Endothelial cell of umbilical vein (primary cell): ENCODE measurements at regions not wholly inside any gene's neighbourhood (a gene's known extent, or its start where the extent isn't known, plus 50 kb on each side); places are given as distances from the start of the nearest gene placed in this dataset.

ENCODE experiments used
- BruUV-seq: library from RNA; stranded (reverse); fragments of 400-500 nt; replicated peaks from 2 replicates; lab custom pipeline; 2021; lab: Mats Ljungman, UMichigan
- CTCF ChIA-PET: fragments of 300-600, 350-600 bp; sonication (Branson Sonifier 250); formaldehyde crosslinking; loops from one replicate; lab custom pipeline; 2021; ENCODE audit warnings: antibody characterized with exemption, inconsistent platforms; lab: Charles Lee
- POLR2A ChIA-PET: fragments of 300-600, 350-600 bp; sonication (Branson Sonifier 250); formaldehyde crosslinking; loops from one replicate; lab custom pipeline; 2021; ENCODE audit warnings: antibody characterized with exemption, inconsistent platforms; lab: Charles Lee
- DNase-seq: peaks from one replicate; pipeline ENCODE4 v3.0.0-alpha.2; 2011; ENCODE audit warnings: low read depth, low spot score
- FAIRE-seq: peaks from 2 replicates; lab custom pipeline; 2011; peaks lifted over from hg19 to GRCh38; lab: Jason Lieb, UNC
- H2AFZ ChIP-seq: 2 replicates; pipeline ENCODE4 v1.6.0; 2012; ENCODE audit warnings: low read depth, low read length, control low read depth, inconsistent platforms
- H3K27ac ChIP-seq: 2 replicates; pipeline ENCODE4 v1.5.1; 2011; ENCODE audit warnings: low read depth, mild to moderate bottlenecking, control low read depth, low read length, moderate library complexity; ENCODE audit not compliant: insufficient read depth
- H3K27me3 ChIP-seq, 2 experiments: 2 replicates each; pipeline versions ENCODE4 v1.6.0 to v1.6.1; 2011; ENCODE audit warnings: low read length in 2 of 2, mixed read lengths in 1 of 2; ENCODE audit not compliant: control insufficient read depth in 2 of 2, insufficient read depth in 2 of 2
- H3K36me3 ChIP-seq, 2 experiments: 2 replicates in 1 of 2; 3 replicates in 1 of 2; pipeline ENCODE4 v1.5.1; 2011; ENCODE audit warnings: low read length in 2 of 2, mild to moderate bottlenecking in 1 of 2, moderate library complexity in 1 of 2; ENCODE audit not compliant: control insufficient read depth in 2 of 2, insufficient read depth in 2 of 2; ENCODE audit errors: extremely low read depth in 1 of 2
- H3K4me1 ChIP-seq: 3 replicates; pipeline ENCODE4 v1.5.1; 2011; ENCODE audit warnings: mild to moderate bottlenecking, low read length; ENCODE audit not compliant: control insufficient read depth, insufficient read depth; ENCODE audit errors: extremely low read depth
- H3K4me2 ChIP-seq: 2 replicates; pipeline ENCODE4 v1.6.1; 2011; ENCODE audit warnings: low read length, control low read depth, mixed read lengths; ENCODE audit not compliant: insufficient read depth
- H3K4me3 ChIP-seq, 3 experiments: fragments of 200-600 bp in 1 of 3; sonication (generic), shearing (Covaris generic) in 1 of 3; replicated peaks in 1 of 3; 2 replicates each; pipeline ENCODE4 v1.5.1; 2011 to 2016; ENCODE audit warnings: control low read depth in 3 of 3, low read length in 3 of 3, mild to moderate bottlenecking in 2 of 3, inconsistent platforms in 1 of 3, low read depth in 1 of 3, moderate library complexity in 1 of 3; ENCODE audit not compliant: insufficient read depth in 1 of 3
- H3K79me2 ChIP-seq: 2 replicates; pipeline ENCODE4 v1.6.0; 2012; ENCODE audit warnings: low read length, inconsistent platforms; ENCODE audit not compliant: control insufficient read depth, insufficient read depth
- H3K9ac ChIP-seq: replicated peaks from 2 replicates; pipeline ENCODE3; 2011; ENCODE audit warnings: low read length, control low read depth; ENCODE audit not compliant: insufficient read depth; ENCODE audit errors: extremely low read depth
- H3K9me1 ChIP-seq: replicated peaks from 3 replicates; pipeline ENCODE4 v1.6.0; 2011; ENCODE audit warnings: mild to moderate bottlenecking, low read length; ENCODE audit not compliant: control insufficient read depth, insufficient read depth; ENCODE audit errors: extremely low read depth
- H3K9me3 ChIP-seq: replicated peaks from 2 replicates; pipeline ENCODE4 v1.5.1; 2012; ENCODE audit warnings: low read length, inconsistent platforms; ENCODE audit not compliant: control insufficient read depth, insufficient read depth
- H4K20me1 ChIP-seq: replicated peaks from 2 replicates; pipeline ENCODE3; 2011; ENCODE audit warnings: mild to moderate bottlenecking, low read length; ENCODE audit not compliant: control insufficient read depth, insufficient read depth; ENCODE audit errors: extremely low read depth
- EZH2 ChIP-seq: IDR thresholded peaks from 2 replicates; pipeline ENCODE4 v1.6.1; 2012; ENCODE audit warnings: borderline replicate concordance, low read depth, mild to moderate bottlenecking, moderate library complexity, low read length, inconsistent platforms; ENCODE audit not compliant: severe bottlenecking
- FOS ChIP-seq: IDR thresholded peaks from 2 replicates; pipeline ENCODE4 v1.6.1; 2011; ENCODE audit warnings: mild to moderate bottlenecking, low read length, moderate library complexity, borderline replicate concordance; ENCODE audit not compliant: insufficient read depth
- GATA2 ChIP-seq: IDR thresholded peaks from 2 replicates; pipeline ENCODE4 v1.7.0; 2011; ENCODE audit warnings: low read depth, mild to moderate bottlenecking, moderate library complexity, mixed read lengths, low read length; ENCODE audit not compliant: insufficient read length, insufficient read depth
- JUN ChIP-seq: IDR thresholded peaks from 2 replicates; pipeline ENCODE4 v1.6.1; 2011; ENCODE audit warnings: borderline replicate concordance, low read depth; ENCODE audit not compliant: insufficient read length, insufficient read depth
- MYC ChIP-seq: IDR thresholded peaks from one replicate; pipeline ENCODE4 v1.6.1; 2011; ENCODE audit warnings: mild to moderate bottlenecking, low read depth, low read length
- POLR2A ChIP-seq: IDR thresholded peaks from 2 replicates; pipeline ENCODE4 v1.6.1; 2012; ENCODE audit warnings: low read depth, mild to moderate bottlenecking, control low read depth, low read length
- POLR2AphosphoS5 ChIP-seq: IDR thresholded peaks from 2 replicates; pipeline ENCODE4 v1.6.1; 2012; ENCODE audit warnings: low read depth, mild to moderate bottlenecking, control low read depth, low read length, moderate library complexity; ENCODE audit not compliant: insufficient read depth
- dilution Hi-C: fragments of 300-500 bp; cut with MboI; formaldehyde crosslinking; loops from one replicate; pipeline ENCODE4 v1.15.0; 2019; ENCODE audit warnings: low sequenced_read_pairs; ENCODE audit not compliant: extremely low pct_ligation_motif_present
- intact Hi-C: fragments of 100-400 bp; cut with micrococcal nuclease; formaldehyde crosslinking; loops from one replicate; pipeline ENCODE4 v1.10.0; 2022
- TF ChIP-seq, protein P1 (sequence below), 2 donors: IDR thresholded peaks; 1 replicate in 1 of 2; 2 replicates in 1 of 2; pipeline ENCODE4 v1.5.1; 2011; ENCODE audit warnings: low read length in 2 of 2, mild to moderate bottlenecking in 2 of 2, moderate library complexity in 2 of 2, control low read depth in 1 of 2, inconsistent platforms in 1 of 2, low read depth in 1 of 2; ENCODE audit not compliant: insufficient read depth in 1 of 2; ENCODE audit errors: extremely low read depth in 1 of 2
- TF ChIP-seq, protein P2 (sequence below): IDR thresholded peaks from 2 replicates; pipeline ENCODE4 v1.6.1; 2011; ENCODE audit not compliant: insufficient read depth, insufficient read length

DNA sequence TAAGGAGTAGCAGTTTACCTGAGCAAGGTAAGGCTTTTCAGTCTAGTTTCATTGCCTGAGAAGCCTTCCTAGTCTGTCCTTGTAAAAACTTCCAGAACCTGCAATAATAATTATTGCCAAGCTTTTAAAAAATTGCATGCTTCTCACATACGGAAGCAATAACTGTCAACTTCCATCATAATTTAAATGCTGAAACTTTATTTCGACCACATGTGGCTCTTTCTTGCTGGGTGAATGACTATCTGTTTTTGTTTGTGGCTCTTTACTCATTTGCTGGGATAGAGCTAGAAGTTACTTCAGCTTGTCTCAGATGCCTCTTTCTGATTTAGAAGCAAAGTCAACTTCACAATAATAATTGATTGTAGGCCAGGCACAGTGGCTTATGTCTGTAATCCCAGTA, 95.9 kb upstream of the COL21A1 start:
- no peaks in the 10 kb centered on the region for H3K79me2 ChIP-seq
- intact Hi-C loops = no loop called here
- H3K36me3 ChIP-seq = no peaks in the 10 kb centered on the region
- POLR2A ChIA-PET = no interaction called here
- H3K4me3 ChIP-seq = no peak overlapping the region
- CTCF ChIA-PET = interaction anchor here (1.3 kb wide), 1 partner anchor 29 kb away, joined by 5 read pairs; no protein-coding TSS in a partner anchor
- FAIRE-seq (no peak), DNase-seq (no peak)
- TF ChIP-seq GATA2 (no peak), FOS (no peak), MYC (no peak), POLR2A (no peak), POLR2AphosphoS5 (no peak), EZH2 (no peak), JUN (no peak)
- TF ChIP-seq, protein P1, sequence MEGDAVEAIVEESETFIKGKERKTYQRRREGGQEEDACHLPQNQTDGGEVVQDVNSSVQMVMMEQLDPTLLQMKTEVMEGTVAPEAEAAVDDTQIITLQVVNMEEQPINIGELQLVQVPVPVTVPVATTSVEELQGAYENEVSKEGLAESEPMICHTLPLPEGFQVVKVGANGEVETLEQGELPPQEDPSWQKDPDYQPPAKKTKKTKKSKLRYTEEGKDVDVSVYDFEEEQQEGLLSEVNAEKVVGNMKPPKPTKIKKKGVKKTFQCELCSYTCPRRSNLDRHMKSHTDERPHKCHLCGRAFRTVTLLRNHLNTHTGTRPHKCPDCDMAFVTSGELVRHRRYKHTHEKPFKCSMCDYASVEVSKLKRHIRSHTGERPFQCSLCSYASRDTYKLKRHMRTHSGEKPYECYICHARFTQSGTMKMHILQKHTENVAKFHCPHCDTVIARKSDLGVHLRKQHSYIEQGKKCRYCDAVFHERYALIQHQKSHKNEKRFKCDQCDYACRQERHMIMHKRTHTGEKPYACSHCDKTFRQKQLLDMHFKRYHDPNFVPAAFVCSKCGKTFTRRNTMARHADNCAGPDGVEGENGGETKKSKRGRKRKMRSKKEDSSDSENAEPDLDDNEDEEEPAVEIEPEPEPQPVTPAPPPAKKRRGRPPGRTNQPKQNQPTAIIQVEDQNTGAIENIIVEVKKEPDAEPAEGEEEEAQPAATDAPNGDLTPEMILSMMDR (IDR thresholded peaks at IDR 0.05; ENCODE audit: extremely low read depth in 1 of 2, insufficient read depth in 1 of 2, low read depth in 1 of 2, low read length in 2 of 2) = no peak
- TF ChIP-seq, protein P2, sequence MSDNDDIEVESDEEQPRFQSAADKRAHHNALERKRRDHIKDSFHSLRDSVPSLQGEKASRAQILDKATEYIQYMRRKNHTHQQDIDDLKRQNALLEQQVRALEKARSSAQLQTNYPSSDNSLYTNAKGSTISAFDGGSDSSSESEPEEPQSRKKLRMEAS = no peak
- dilution Hi-C loops = no loop called here
- no peaks in the 10 kb centered on the region for H4K20me1 ChIP-seq
- no peak overlapping the region for H3K4me2 ChIP-seq
- H3K27ac ChIP-seq = no peak overlapping the region
- H2AFZ ChIP-seq = no peak overlapping the region
- no TSS peak for BruUV-seq
- no peaks in the 10 kb centered on the region for H3K9me3 ChIP-seq
- no peaks in the 10 kb centered on the region for H3K4me1 ChIP-seq
- no peaks in the 10 kb centered on the region for H3K27me3 ChIP-seq
- H3K9ac ChIP-seq = no peak overlapping the region
- H3K9me1 ChIP-seq = no peaks in the 10 kb centered on the region
